Adrenal gland (tissue), 5 donors: ENCODE measurements at regions not wholly inside any gene's neighbourhood (a gene's known extent, or its start where the extent isn't known, plus 50 kb on each side); places are given as distances from the start of the nearest gene placed in this dataset.

Experiments used
- POLR2A ChIP-seq, 2 donors: fragments of 450-650 bp; IDR thresholded peaks; one replicate each; pipeline ENCODE4 v1.6.1; 2017; ENCODE audit warnings: antibody characterized with exemption in 2 of 2, mild to moderate bottlenecking in 2 of 2, moderate library complexity in 1 of 2
- TF ChIP-seq, protein P1 (sequence below), 6 experiments: fragments of 450-650 bp in 4 of 6; fragments of 200-600 bp in 2 of 6; sonication (generic) in 1 of 6; IDR thresholded peaks; 1 replicate in 5 of 6; 2 replicates in 1 of 6; pipeline versions ENCODE4 v1.5.1 to v1.8.0; 2016 to 2021; ENCODE audit warnings: antibody characterized with exemption in 6 of 6, mild to moderate bottlenecking in 2 of 6, moderate library complexity in 1 of 6
- donor health status: DM: no; HTN: no; CAD: no.

DNA sequence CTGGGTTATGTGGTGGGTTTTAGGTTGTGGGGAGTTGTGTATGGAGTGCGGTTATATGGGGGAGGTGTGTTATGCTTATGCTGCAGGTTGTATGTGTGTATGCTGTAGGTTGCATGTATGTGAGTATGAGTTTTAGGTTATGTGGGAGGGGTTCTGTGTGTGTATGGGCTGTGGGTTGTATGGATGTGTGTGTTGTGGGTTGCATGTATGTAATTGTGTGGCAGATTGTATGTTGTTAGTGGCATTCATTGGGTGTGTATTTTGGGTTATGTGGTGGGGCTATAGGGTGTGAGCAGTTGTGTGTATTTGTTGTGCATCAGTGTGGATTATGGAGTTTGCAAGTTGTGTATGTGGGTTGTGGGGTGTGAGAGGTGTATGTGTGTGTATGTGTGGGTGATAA, 277.4 kb downstream of the NPIPA8 start:
- TF ChIP-seq, protein P1, sequence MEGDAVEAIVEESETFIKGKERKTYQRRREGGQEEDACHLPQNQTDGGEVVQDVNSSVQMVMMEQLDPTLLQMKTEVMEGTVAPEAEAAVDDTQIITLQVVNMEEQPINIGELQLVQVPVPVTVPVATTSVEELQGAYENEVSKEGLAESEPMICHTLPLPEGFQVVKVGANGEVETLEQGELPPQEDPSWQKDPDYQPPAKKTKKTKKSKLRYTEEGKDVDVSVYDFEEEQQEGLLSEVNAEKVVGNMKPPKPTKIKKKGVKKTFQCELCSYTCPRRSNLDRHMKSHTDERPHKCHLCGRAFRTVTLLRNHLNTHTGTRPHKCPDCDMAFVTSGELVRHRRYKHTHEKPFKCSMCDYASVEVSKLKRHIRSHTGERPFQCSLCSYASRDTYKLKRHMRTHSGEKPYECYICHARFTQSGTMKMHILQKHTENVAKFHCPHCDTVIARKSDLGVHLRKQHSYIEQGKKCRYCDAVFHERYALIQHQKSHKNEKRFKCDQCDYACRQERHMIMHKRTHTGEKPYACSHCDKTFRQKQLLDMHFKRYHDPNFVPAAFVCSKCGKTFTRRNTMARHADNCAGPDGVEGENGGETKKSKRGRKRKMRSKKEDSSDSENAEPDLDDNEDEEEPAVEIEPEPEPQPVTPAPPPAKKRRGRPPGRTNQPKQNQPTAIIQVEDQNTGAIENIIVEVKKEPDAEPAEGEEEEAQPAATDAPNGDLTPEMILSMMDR (IDR thresholded peaks at IDR 0.05), result no peak
- TF ChIP-seq POLR2A (IDR thresholded peaks at IDR 0.05), result no peak
